KBM-7 (cell line): ENCODE measurements at regions not wholly inside any gene's neighbourhood (a gene's known extent, or its start where the extent isn't known, plus 50 kb on each side); places are given as distances from the start of the nearest gene placed in this dataset.
"Not testable (repeated sequence)": the region's sequence is repeated elsewhere in the genome, so short reads cannot be mapped to it uniquely, and the experiment has no call there.

Experiments
- DNase-seq: peaks from one replicate; pipeline ENCODE4 v3.0.0-alpha.2; 2015
- in situ Hi-C: fragments of 300-500 bp; cut with MboI; formaldehyde crosslinking; loops from 2 replicates; pipeline ENCODE4 v1.14.3; 2020; ENCODE audit warnings: low sequenced_read_pairs, low pct_unique_long_range_greater_than_20kb, mixed read lengths

- DNase-seq = no peak
- in situ Hi-C loops = no loop called here
These were observed 272.6 kb upstream of the KCNN2 start for GRCh38 chr5:114089259-114089658.

DNA sequence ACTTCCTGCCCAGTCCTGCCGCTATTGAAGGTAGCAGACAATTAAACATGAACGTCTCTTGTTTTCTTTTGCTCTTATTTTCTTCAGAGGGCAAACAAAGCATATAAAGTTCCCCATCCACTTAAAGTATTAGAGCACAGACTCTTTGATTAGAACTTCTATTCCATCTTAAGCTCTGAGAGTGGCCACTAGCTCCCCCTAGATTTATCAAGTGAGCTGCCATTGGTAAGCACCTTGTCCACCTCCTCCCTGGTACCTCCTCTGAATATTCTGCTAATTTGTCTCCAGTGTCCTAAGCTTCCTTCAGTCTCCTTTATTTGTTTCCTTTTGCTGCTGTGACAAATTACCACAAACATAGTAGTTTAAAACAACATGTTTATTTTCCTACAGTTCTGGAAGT is 264.3 kb upstream of the KCNN2 start:
- no peak for DNase-seq
- in situ Hi-C loops = no loop called here

DNA sequence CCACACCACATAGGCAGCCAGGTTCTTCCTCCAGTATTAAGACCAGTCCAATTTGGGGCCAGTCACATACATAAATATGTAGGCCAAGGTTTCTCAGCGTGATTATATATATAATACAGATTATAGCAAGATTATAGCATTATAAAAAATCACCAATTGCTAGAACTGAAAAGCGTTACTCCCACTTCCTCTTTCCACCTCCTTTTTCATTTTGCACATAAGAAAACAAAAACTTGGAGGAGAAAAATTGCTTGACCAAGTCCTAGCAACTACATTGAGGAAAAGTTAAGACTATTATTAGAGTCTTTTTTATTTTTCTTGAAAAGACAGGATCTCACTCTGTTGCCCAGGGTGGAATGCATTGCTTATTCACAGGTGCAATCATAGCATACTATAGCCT is 262.7 kb upstream of the KCNN2 start:
- in situ Hi-C loops = no loop called here

GRCh38 chr5:114101153-114101552 is 260.7 kb upstream of the KCNN2 start:
- in situ Hi-C loops = no loop called here
- DNase-seq = peak; percentile 9

More for the DNA sequence above, 262.7 kb upstream of the KCNN2 start:
- DNase-seq = no peak

GRCh38 chr5:114113604-114114003 is 248.3 kb upstream of the KCNN2 start:
- no peak for DNase-seq
- in situ Hi-C loops = no loop called here

DNA sequence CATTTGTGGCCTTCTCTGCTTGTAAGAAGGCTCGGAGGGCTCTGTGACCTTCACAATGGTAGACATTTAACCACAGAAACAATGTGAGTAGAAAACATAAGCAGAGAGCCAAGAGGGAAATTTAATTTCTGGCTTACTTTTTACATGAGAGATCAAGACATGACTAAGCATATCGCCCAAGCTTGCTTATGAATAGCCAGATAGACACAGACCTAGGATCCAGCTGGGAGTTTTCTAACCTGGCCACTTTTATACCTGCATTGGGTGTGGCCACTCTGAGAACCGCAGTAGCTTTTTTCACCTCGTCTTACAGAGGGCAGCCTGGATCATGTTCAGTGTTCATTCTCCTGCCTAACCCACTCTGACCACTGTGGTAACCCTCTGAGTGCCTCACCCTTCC is 244.9 kb upstream of the KCNN2 start:
- in situ Hi-C loops = no loop called here
- DNase-seq = no peak

DNA sequence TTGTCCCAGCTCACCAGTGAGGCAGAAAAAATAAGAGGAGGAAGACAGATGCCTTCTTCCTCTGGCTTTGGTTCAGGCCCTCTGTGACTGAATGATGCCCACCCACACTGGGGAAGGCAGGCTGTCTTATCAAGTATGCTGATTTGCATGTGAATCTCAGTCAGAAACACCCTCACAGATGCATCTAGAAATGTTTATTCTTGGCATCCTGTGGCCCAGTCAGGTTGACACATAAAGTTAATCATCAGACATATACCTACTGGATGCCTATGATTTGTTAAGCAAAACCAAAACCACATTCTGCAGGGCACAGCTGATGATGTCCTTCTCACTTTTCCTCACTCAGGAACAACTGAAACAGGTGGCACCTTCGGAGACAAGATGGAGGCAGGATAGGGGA is 243.4 kb upstream of the KCNN2 start:
- in situ Hi-C loops = no loop called here
- DNase-seq = no peak

DNA sequence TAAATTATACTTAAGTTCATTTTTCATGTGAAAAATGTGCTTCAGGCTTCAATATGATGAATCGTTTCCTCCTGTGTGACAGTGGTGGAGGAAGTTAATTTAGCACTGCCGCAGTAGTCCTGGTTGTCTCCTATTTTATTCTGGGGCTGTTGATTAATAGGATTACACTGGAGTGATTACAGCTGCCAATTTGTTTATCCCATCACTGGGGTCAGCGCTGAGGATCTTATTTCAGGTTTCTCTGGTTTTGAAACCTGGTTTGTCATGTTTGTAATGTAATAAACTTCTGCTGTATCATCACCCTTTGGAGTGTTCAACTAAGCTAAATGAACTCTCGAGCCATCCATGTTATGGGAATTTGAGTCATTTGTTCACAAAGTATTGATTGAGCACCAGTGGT is 241.7 kb upstream of the KCNN2 start:
- in situ Hi-C loops = no loop called here

DNA sequence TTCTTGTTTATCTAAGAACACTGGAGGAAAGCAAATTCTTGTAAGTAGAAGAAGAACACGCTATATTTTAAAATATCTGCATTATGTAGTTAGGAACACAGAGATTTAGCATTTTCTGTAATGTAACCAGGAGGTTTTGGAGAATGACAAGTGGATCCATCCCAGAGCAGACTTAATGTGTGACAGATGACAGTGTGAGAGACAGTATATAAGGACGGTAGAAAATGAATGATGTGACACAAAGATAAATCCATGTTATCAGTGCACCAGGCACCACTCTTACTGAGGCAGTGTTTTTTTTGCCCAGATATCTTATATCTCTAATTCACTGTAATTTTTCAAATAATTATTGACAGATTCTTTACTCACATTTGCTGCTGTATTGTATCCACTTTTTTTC is 239.0 kb upstream of the KCNN2 start:
- in situ Hi-C loops = no loop called here
- DNase-seq = no peak

More for the DNA sequence above, 241.7 kb upstream of the KCNN2 start:
- no peak for DNase-seq

- no peak for DNase-seq
- in situ Hi-C loops = no loop called here
These were observed 238.2 kb upstream of the KCNN2 start for GRCh38 chr5:114123654-114124053.

DNA sequence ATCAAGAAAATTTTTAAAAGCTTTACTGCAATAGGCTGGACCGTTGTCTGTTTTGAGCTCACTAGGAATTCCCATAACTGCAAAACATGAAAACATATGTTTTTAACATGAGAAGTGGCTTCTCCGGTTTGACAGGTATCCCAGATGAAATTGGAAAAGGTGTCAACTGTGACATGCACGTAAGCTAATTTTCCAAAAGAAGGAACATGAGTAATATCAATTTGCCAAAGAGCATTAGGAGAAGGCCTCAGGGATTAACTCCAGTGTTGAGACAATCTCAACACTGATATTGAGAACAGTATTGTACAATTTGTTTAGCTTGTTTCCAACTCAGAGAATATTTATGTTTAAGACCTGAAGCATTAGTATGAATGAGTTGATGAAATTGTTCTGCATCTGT is 215.5 kb upstream of the KCNN2 start:
- DNase-seq = no peak
- in situ Hi-C loops = no loop called here

- DNase-seq = no peak
- in situ Hi-C loops = no loop called here
These were observed 213.6 kb upstream of the KCNN2 start for GRCh38 chr5:114148253-114148652.

DNA sequence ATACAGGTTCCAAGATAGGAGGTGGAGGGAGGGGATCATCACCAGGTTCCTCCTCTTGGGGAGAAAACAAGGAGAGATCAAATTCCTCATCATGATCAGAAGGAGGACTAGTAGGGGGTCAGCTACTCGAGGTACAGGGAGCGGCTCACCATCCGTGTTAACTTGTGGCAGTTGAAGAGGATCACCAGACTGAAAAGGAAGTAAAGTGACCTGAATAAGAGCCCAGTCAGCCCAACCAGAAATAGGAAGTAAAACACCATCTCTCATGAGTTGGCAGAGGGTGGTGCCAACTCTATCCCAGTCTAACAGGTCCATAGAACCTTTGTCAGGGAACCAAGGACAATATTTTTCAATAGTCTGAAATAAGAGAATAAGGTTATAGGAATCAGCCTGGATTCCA is 213.1 kb upstream of the KCNN2 start:
- in situ Hi-C loops, DNase-seq: not testable (repeated sequence)

DNA sequence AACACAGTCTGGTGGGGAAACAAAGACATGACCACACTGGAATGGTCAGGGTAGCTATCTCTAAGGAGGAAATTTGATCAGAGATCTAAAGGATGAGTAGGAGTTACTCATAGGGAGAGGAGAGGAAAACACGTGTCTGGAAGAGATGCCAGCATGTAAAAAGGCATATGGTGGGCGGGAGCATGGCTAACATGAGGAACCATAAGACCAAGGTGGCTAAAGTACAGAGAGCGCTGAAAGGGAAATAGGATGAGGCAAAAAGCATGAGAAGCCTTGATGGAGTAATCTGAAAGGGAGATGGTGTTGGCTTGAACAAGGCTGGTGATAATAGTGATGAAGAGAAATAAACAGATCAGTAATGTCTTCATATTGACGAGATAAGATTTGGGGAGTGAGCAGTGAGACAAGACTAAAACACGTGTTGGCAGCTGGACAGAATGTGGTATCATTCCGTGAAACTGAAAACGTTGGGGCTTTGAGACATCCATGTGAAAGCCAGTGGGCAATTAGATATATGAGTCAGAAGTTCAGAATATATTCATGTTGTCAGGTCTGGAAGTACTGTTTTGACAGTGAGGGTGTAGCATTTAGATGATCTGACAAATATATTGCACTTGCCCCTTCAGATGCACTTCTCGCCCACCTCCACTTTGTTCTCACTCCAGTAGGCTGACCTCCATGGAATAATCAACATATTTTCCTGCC is 209.1 kb upstream of the KCNN2 start:
- in situ Hi-C loops = no loop called here
- no peak for DNase-seq

- in situ Hi-C loops = no loop called here
- DNase-seq = no peak
These were observed 208.5 kb upstream of the KCNN2 start for GRCh38 chr5:114153392-114153791.

GRCh38 chr5:114153833-114154232 is 208.0 kb upstream of the KCNN2 start:
- no peak for DNase-seq
- in situ Hi-C loops = no loop called here

- in situ Hi-C loops = no loop called here
- DNase-seq = no peak
These were observed 195.8 kb upstream of the KCNN2 start for GRCh38 chr5:114166081-114166480.

- DNase-seq = no peak
- in situ Hi-C loops = no loop called here
These were observed 187.7 kb upstream of the KCNN2 start for GRCh38 chr5:114174131-114174530.

DNA sequence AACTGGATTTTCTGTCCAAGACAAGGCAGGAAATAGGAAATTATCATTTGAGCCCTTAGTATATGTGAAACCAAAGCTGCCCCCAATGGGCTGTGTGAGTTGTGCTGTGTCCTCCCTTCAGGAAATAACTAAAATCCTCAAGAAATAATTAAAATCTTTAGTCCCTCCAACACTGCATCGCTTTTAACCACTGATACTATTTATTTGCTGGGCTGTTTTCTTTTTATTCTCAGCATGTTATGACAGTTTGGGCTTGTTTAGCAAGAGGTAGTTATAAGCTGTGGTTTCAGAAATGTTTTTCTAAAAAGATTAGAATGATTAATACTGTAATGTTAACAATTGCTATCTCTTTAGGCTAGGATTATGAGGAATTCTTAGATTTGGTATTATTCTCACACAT is 187.0 kb upstream of the KCNN2 start:
- in situ Hi-C loops = no loop called here

GRCh38 chr5:114176356-114176755 is 185.5 kb upstream of the KCNN2 start:
- in situ Hi-C loops = no loop called here

More for the DNA sequence above, 187.0 kb upstream of the KCNN2 start:
- DNase-seq = no peak

GRCh38 chr5:114179134-114179533 is 182.7 kb upstream of the KCNN2 start:
- in situ Hi-C loops = no loop called here
- DNase-seq = no peak

More at GRCh38 chr5:114176356-114176755, 185.5 kb upstream of the KCNN2 start:
- DNase-seq = no peak
